K562 (cell line): ENCODE measurements at regions not wholly inside any gene's neighbourhood (a gene's known extent, or its start where the extent isn't known, plus 50 kb on each side); places are given as distances from the start of the nearest gene placed in this dataset.

ENCODE experiments used
- ATAC-seq: fragments of 200-7000 bp; cut with Tn5 transposase; 3 replicates; pipeline ENCODE4 v1.9.1; 2020; ENCODE audit warnings: moderate library complexity
- BruUV-seq: library from RNA; stranded (reverse); fragments of 400-500 nt; replicated peaks from 2 replicates; lab custom pipeline; 2021; lab: Mats Ljungman, UMichigan
- CTCF ChIA-PET: fragments of 300-600 bp; formaldehyde crosslinking; extraction: SDS; loops from one replicate; lab custom pipeline; 2021; ENCODE audit warnings: low intra/inter-chr PET ratio; lab: Yijun Ruan, JAX
- POLR2A ChIA-PET: fragments of 300-600, 350-650 bp; sonication (Branson Sonifier 250); formaldehyde crosslinking; extraction: SDS; loops from one replicate; lab custom pipeline; 2021; ENCODE audit warnings: antibody characterized with exemption, inconsistent platforms; lab: Yijun Ruan, JAX
- DNase-seq, 4 experiments: peaks; one replicate each; pipeline versions ENCODE4 v3.0.0 to v3.0.0-alpha.2; 2011 to 2018; ENCODE audit warnings: low spot score in 3 of 4, mixed read lengths in 3 of 4; ENCODE audit errors: extremely low read depth in 1 of 4
- FAIRE-seq: peaks from 2 replicates; lab custom pipeline; 2011; peaks lifted over from hg19 to GRCh38; lab: Jason Lieb, UNC
- H2AFZ ChIP-seq: 2 replicates; pipeline ENCODE4 v1.6.0; 2011; ENCODE audit warnings: low read depth, low read length, control low read depth, inconsistent platforms
- H3K27ac ChIP-seq: fragments of 200-600 bp; 3 replicates; pipeline ENCODE4 v1.8.0; 2011; ENCODE audit warnings: low read depth, mild to moderate bottlenecking, control low read depth, inconsistent platforms, low read length, moderate library complexity, mixed read lengths; ENCODE audit errors: extremely low read depth
- H3K27me3 ChIP-seq, 2 experiments: fragments of 300-600 bp in 1 of 2; 2 replicates in 1 of 2; 3 replicates in 1 of 2; pipeline versions ENCODE4 v1.6.0 to v1.8.0; 2011; ENCODE audit warnings: inconsistent platforms in 2 of 2, low read length in 2 of 2, mild to moderate bottlenecking in 1 of 2, mixed read lengths in 1 of 2, moderate library complexity in 1 of 2; ENCODE audit not compliant: control insufficient read depth in 2 of 2, insufficient read depth in 2 of 2
- H3K36me3 ChIP-seq: fragments of 300-600 bp; 3 replicates; pipeline ENCODE4 v1.8.0; 2011; ENCODE audit warnings: mild to moderate bottlenecking, low read length, inconsistent platforms; ENCODE audit not compliant: control insufficient read depth, insufficient read depth
- H3K4me1 ChIP-seq, 2 experiments: fragments of 200-600 bp in 1 of 2; replicated peaks in 1 of 2; 2 replicates in 1 of 2; 3 replicates in 1 of 2; pipeline versions ENCODE4 v1.5.1 to v1.8.0; 2011; ENCODE audit warnings: inconsistent platforms in 2 of 2, low read length in 2 of 2, mild to moderate bottlenecking in 1 of 2, mixed read lengths in 1 of 2, moderate library complexity in 1 of 2; ENCODE audit not compliant: control insufficient read depth in 2 of 2, insufficient read depth in 2 of 2
- H3K4me2 ChIP-seq: 2 replicates; pipeline ENCODE4 v1.6.1; 2011; ENCODE audit warnings: low read length, control low read depth, inconsistent platforms, mixed read lengths; ENCODE audit not compliant: insufficient read depth
- H3K4me3 ChIP-seq: fragments of 200-600 bp; sonication (generic), shearing (Covaris generic); 2 replicates; pipeline ENCODE4 v1.5.1; 2016; ENCODE audit warnings: control low read depth, inconsistent platforms
- H3K79me2 ChIP-seq: fragments of 200-600 bp; 3 replicates; pipeline ENCODE4 v1.8.0; 2011; ENCODE audit warnings: low read length, inconsistent platforms; ENCODE audit not compliant: control insufficient read depth, insufficient read depth
- H3K9ac ChIP-seq, 2 experiments: 2 replicates each; pipeline versions ENCODE4 v1.6.0 to v1.6.1; 2011; ENCODE audit warnings: low read depth in 2 of 2, low read length in 2 of 2, control low read depth in 1 of 2, inconsistent platforms in 1 of 2, mild to moderate bottlenecking in 1 of 2, mixed read lengths in 1 of 2; ENCODE audit not compliant: insufficient read depth in 1 of 2
- H3K9me1 ChIP-seq: one replicate; pipeline ENCODE4 v1.6.0; 2011; ENCODE audit warnings: inconsistent platforms, mild to moderate bottlenecking, low read length, moderate library complexity; ENCODE audit not compliant: control insufficient read depth, insufficient read depth
- H3K9me3 ChIP-seq: replicated peaks from 2 replicates; pipeline ENCODE4 v1.5.1; 2011; ENCODE audit warnings: low read depth, low read length, inconsistent platforms; ENCODE audit not compliant: control insufficient read depth, insufficient read depth
- H4K20me1 ChIP-seq: replicated peaks from 2 replicates; pipeline ENCODE4 v1.6.1; 2011; ENCODE audit warnings: low read length, inconsistent platforms, mixed read lengths; ENCODE audit not compliant: control insufficient read depth, insufficient read depth
- CBX8 ChIP-seq: fragments of 200-600 bp; sonication (generic); IDR thresholded peaks from 2 replicates; pipeline ENCODE4 v1.6.1; 2012; ENCODE audit warnings: borderline replicate concordance, mixed run types, low read depth, mild to moderate bottlenecking, moderate library complexity, mixed read lengths, low read length, control low read depth, inconsistent platforms; ENCODE audit not compliant: poor library complexity, severe bottlenecking; ENCODE audit errors: extremely low read depth
- HLTF ChIP-seq: fragments of 450-650 bp; IDR thresholded peaks from 2 replicates; pipeline ENCODE4 v1.6.1; 2016
- MAZ ChIP-seq, 2 experiments: fragments of 450-650 bp in 1 of 2; sonication (generic) in 1 of 2; formaldehyde crosslinking; IDR thresholded peaks in 1 of 2; conservative IDR thresholded peaks in 1 of 2; 2 replicates each; pipeline versions ENCODE4 v1.4.0 to v1.5.0; 2020; ENCODE audit warnings: mild to moderate bottlenecking in 1 of 2, missing genetic modification reagents in 1 of 2
- MEF2D ChIP-seq: conservative IDR thresholded peaks from 2 replicates; pipeline ENCODE4 v1.6.1; 2016; ENCODE audit warnings: low read depth, missing genetic modification characterization, missing compliant biosample characterization
- NFXL1 ChIP-seq: fragments of 450-650 bp; formaldehyde crosslinking; IDR thresholded peaks from 2 replicates; pipeline ENCODE4 v1.4.0; 2021; ENCODE audit warnings: mild to moderate bottlenecking
- STAG1 ChIP-seq: sonication (generic); formaldehyde crosslinking; IDR thresholded peaks from 2 replicates; pipeline ENCODE4 v1.5.0; 2020; ENCODE audit warnings: missing genetic modification reagents, borderline replicate concordance
- TAF7 ChIP-seq: fragments of 450-650 bp; IDR thresholded peaks from 2 replicates; pipeline ENCODE4 v1.6.1; 2016; ENCODE audit warnings: missing genetic modification characterization, missing compliant biosample characterization
- ZNF263 ChIP-seq: sonication (generic); formaldehyde crosslinking; IDR thresholded peaks from 2 replicates; pipeline ENCODE4 v1.8.0; 2022; ENCODE audit warnings: mild to moderate bottlenecking, missing genetic modification reagents, borderline replicate concordance
- WGBS: fragments of 100-300 bp; shearing (Covaris generic); methylation state at CpG from one replicate; pipeline ENCODE4 v1.1.6; 2016; ENCODE audit warnings: low coverage, mixed read lengths; ENCODE audit not compliant: insufficient coverage; ENCODE audit errors: missing lambda C conversion rate; 5-methylcytosine and 5-hydroxymethylcytosine counted together
- in situ Hi-C: fragments of 300-500 bp; cut with MboI; formaldehyde crosslinking; loops from 4 replicates; pipeline ENCODE4 v1.15.0; 2018; ENCODE audit warnings: inconsistent platforms, mixed read lengths
- intact Hi-C: fragments of 100-400 bp; cut with micrococcal nuclease; formaldehyde crosslinking; loops from 2 replicates; pipeline ENCODE4 v1.14.2; 2022
- TF ChIP-seq, protein P1 (sequence below), 2 experiments: fragments of 450-650 bp in 1 of 2; sonication (generic) in 1 of 2; formaldehyde crosslinking in 1 of 2; IDR thresholded peaks; 2 replicates each; pipeline versions ENCODE4 v1.7.1 to v1.9.0; 2016 to 2022; ENCODE audit warnings: inconsistent platforms in 1 of 2, mild to moderate bottlenecking in 1 of 2, missing genetic modification reagents in 1 of 2
- TF ChIP-seq, protein P2 (sequence below): fragments of 450-650 bp; IDR thresholded peaks from 2 replicates; pipeline ENCODE4 v1.6.1; 2018; ENCODE audit not compliant: partially characterized antibody

DNA sequence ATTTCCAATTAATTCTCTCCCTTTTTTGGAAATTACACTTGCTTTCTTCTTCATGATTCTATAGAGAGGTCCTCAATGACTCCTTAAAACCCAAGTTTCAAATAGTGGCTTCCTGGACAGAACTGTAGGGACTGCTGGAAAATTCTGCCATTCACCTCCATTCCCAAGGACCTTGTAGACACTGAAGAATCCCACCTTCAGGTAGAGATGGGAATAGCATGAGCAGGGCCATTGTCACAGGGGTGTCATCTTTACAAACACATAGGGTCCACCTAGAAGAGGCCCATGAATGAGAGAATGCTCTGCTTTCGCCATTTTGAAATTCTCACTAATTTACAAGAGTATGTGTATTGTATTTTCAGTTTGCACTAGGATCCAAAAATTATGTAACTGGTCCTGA, 701.7 kb upstream of the CELF2 start:
- no peak for FAIRE-seq
- H3K4me3 ChIP-seq = no peak overlapping the region
- no peaks in the 10 kb centered on the region for H3K27me3 ChIP-seq
- H3K9me1 ChIP-seq = no peaks in the 10 kb centered on the region
- no TSS peak for BruUV-seq
- in situ Hi-C loops (no loop called here), intact Hi-C loops (no loop called here)
- H3K4me2 ChIP-seq = no peak overlapping the region
- no peaks in the 10 kb centered on the region for H3K36me3 ChIP-seq
- H3K9ac ChIP-seq = no peak overlapping the region
- no peaks in the 10 kb centered on the region for H3K4me1 ChIP-seq
- no peaks in the 10 kb centered on the region for H3K9me3 ChIP-seq
- no peak for ATAC-seq
- WGBS = 0% methylated on average over 1 of the region's 1 CpG
- no peaks in the 10 kb centered on the region for H3K79me2 ChIP-seq
- H3K27ac ChIP-seq = no peak overlapping the region
- DNase-seq = no peak
- ChIA-PET CTCF (no interaction called here), POLR2A (no interaction called here)
- no peak overlapping the region for H2AFZ ChIP-seq
- H4K20me1 ChIP-seq = no peaks in the 10 kb centered on the region
- TF ChIP-seq, protein P1, sequence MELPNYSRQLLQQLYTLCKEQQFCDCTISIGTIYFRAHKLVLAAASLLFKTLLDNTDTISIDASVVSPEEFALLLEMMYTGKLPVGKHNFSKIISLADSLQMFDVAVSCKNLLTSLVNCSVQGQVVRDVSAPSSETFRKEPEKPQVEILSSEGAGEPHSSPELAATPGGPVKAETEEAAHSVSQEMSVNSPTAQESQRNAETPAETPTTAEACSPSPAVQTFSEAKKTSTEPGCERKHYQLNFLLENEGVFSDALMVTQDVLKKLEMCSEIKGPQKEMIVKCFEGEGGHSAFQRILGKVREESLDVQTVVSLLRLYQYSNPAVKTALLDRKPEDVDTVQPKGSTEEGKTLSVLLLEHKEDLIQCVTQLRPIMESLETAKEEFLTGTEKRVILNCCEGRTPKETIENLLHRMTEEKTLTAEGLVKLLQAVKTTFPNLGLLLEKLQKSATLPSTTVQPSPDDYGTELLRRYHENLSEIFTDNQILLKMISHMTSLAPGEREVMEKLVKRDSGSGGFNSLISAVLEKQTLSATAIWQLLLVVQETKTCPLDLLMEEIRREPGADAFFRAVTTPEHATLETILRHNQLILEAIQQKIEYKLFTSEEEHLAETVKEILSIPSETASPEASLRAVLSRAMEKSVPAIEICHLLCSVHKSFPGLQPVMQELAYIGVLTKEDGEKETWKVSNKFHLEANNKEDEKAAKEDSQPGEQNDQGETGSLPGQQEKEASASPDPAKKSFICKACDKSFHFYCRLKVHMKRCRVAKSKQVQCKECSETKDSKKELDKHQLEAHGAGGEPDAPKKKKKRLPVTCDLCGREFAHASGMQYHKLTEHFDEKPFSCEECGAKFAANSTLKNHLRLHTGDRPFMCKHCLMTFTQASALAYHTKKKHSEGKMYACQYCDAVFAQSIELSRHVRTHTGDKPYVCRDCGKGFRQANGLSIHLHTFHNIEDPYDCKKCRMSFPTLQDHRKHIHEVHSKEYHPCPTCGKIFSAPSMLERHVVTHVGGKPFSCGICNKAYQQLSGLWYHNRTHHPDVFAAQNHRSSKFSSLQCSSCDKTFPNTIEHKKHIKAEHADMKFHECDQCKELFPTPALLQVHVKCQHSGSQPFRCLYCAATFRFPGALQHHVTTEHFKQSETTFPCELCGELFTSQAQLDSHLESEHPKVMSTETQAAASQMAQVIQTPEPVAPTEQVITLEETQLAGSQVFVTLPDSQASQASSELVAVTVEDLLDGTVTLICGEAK (IDR thresholded peaks at IDR 0.05) = no peak
- TF ChIP-seq, protein P1 (CRISPR knock-in tag; IDR thresholded peaks at IDR 0.05) = no peak
- no peak for TF ChIP-seq HLTF
- TF ChIP-seq MEF2D (tag) = no peak
- TF ChIP-seq STAG1 = no peak
- no peak for TF ChIP-seq MAZ (CRISPR knock-in tag; conservative IDR thresholded peaks at IDR 0.05 in 1 of 2, IDR thresholded peaks at IDR 0.05 in 1 of 2)
- no peak for TF ChIP-seq ZNF263 (CRISPR knock-in tag)
- TF ChIP-seq TAF7 (tag) = no peak
- TF ChIP-seq NFXL1 (CRISPR knock-in tag) = no peak
- TF ChIP-seq, protein P2, sequence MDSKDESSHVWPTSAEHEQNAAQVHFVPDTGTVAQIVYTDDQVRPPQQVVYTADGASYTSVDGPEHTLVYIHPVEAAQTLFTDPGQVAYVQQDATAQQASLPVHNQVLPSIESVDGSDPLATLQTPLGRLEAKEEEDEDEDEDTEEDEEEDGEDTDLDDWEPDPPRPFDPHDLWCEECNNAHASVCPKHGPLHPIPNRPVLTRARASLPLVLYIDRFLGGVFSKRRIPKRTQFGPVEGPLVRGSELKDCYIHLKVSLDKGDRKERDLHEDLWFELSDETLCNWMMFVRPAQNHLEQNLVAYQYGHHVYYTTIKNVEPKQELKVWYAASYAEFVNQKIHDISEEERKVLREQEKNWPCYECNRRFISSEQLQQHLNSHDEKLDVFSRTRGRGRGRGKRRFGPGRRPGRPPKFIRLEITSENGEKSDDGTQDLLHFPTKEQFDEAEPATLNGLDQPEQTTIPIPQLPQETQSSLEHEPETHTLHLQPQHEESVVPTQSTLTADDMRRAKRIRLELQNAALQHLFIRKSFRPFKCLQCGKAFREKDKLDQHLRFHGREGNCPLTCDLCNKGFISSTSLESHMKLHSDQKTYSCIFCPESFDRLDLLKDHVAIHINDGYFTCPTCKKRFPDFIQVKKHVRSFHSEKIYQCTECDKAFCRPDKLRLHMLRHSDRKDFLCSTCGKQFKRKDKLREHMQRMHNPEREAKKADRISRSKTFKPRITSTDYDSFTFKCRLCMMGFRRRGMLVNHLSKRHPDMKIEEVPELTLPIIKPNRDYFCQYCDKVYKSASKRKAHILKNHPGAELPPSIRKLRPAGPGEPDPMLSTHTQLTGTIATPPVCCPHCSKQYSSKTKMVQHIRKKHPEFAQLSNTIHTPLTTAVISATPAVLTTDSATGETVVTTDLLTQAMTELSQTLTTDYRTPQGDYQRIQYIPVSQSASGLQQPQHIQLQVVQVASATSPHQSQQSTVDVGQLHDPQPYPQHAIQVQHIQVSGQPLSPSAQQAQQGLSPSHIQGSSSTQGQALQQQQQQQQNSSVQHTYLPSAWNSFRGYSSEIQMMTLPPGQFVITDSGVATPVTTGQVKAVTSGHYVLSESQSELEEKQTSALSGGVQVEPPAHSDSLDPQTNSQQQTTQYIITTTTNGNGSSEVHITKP = no peak
- no peak for TF ChIP-seq CBX8
